ENCODE measurements at regions not wholly inside any gene's neighbourhood (a gene's known extent, or its start where the extent isn't known, plus 50 kb on each side); places are given as distances from the start of the nearest gene placed in this dataset.

GRCh38 chr3:187878772-187879518 is 133.7 kb upstream of the BCL6 start:
- Histone ChIP-seq H2BK15ac (ENCODE audit: low read depth, low read length) (no peak overlapping the region), H4K5ac (ENCODE audit: insufficient read length, low read depth, low read length) (no peak overlapping the region), H4K8ac (replicated peaks; ENCODE audit: insufficient read length, low read depth, low read length) (no peak overlapping the region), H3K9ac (ENCODE audit: extremely low read depth, insufficient read length, low read length) (no peak overlapping the region), H3K79me2 (ENCODE audit: insufficient read depth, low read length) (no peaks in the 10 kb centered on the region), H4K20me1 (ENCODE audit: control insufficient read depth, insufficient read depth, insufficient read length) (no peaks in the 10 kb centered on the region), H3K27me3 (ENCODE audit: insufficient read depth, low read length) (no peaks in the 10 kb centered on the region), H3K4me1 (ENCODE audit: insufficient read depth, low read length) (no peaks in the 10 kb centered on the region), H2BK20ac (ENCODE audit: low read depth, low read length, poor library complexity, severe bottlenecking) (no peak overlapping the region), H4K91ac (ENCODE audit: insufficient read length, low read depth, low read length) (no peak overlapping the region), H2BK5ac (ENCODE audit: insufficient read length, low read length) (no peak overlapping the region), H3K56ac (ENCODE audit: insufficient read length, low read depth, low read length) (no peak overlapping the region), H3K4me2 (ENCODE audit: insufficient read depth, insufficient read length, low read length) (no peak overlapping the region), H2BK120ac (ENCODE audit: low read depth, low read length, poor library complexity, severe bottlenecking) (no peak overlapping the region), H2AK5ac (ENCODE audit: insufficient read length, low read length) (no peak overlapping the region), H3T11ph (ENCODE audit: low read length) (no peak overlapping the region), H2BK12ac (ENCODE audit: insufficient read length, low read depth, low read length) (no peak overlapping the region), H3K23me2 (ENCODE audit: insufficient read length, low read depth, low read length, poor library complexity, severe bottlenecking) (no peaks in the 10 kb centered on the region), H3K14ac (ENCODE audit: insufficient read depth, low read length) (no peak overlapping the region), H3K4ac (ENCODE audit: low read depth, low read length) (no peak overlapping the region), H3K79me1 (ENCODE audit: insufficient read depth, low read depth, low read length, poor library complexity, severe bottlenecking) (no peaks in the 10 kb centered on the region), H2AFZ (ENCODE audit: low read length) (no peak overlapping the region), H3K18ac (ENCODE audit: insufficient read length, low read depth, low read length) (no peak overlapping the region), H3K23ac (ENCODE audit: insufficient read length, low read depth, low read length) (no peak overlapping the region), H3K9me3 (ENCODE audit: control insufficient read depth, low read depth, low read length) (no peaks in the 10 kb centered on the region), H3K27ac (ENCODE audit: insufficient read length, low read depth, low read length) (no peak overlapping the region)
- H3K27ac Mint-ChIP-seq: no peak overlapping the region
- H3K9me3 Mint-ChIP-seq: no peaks in the 10 kb centered on the region
- no CpG with 5 or more reads among the region's 4 CpGs for WGBS (ENCODE audit: extremely low coverage, insufficient read length, low lambda C conversion rate)
- no peak overlapping the region for H3K4me3 Mint-ChIP-seq
- no peak for DNase-seq
- 0 out of 4 replicates have a peak, but pooled peaks cover 0 to 2% of the 10 kb centered on the region in 2 experiments for H3K4me1 Mint-ChIP-seq
- H3K36me3 Mint-ChIP-seq (ENCODE audit: insufficient read depth in 1 of 3, low read depth in 3 of 3): no peaks in the 10 kb centered on the region
- H3K27me3 Mint-ChIP-seq (ENCODE audit: low read depth): no peaks in the 10 kb centered on the region
- no peak for TF ChIP-seq CTCF (conservative IDR thresholded peaks at IDR 0.05)

All from H9 (cell line).